ENCODE measurements at regions not wholly inside any gene's neighbourhood (a gene's known extent, or its start where the extent isn't known, plus 50 kb on each side); places are given as distances from the start of the nearest gene placed in this dataset.

GRCh38 chr15:95865330-95865739 lies 465.2 kb upstream of the NR2F2 start:
- DNase-seq, result no peak

GRCh38 chr15:95866711-95867440 lies 463.6 kb upstream of the NR2F2 start:
- no peak for DNase-seq

DNA sequence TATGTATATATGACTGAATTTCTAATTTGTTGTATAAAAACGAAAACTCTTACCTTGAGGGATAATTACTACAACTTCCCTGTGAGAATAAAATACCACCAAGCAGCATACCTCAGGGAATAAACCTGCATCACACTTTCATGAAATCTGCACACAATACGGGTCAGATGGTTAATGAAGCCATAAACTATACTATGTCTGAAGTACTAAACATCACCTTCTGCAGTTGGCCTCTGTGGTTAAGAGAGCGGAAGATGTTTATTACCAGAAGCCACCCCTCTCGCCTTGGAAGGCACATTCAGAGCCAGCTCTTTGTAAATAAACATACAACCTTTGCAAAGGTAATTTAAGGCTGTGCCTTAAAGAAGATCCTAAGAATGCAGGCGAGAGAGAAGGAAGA lies 462.1 kb upstream of the NR2F2 start:
- DNase-seq, result no peak

- DNase-seq, result no peak
These were observed 461.5 kb upstream of the NR2F2 start for GRCh38 chr15:95868970-95869369.

DNA sequence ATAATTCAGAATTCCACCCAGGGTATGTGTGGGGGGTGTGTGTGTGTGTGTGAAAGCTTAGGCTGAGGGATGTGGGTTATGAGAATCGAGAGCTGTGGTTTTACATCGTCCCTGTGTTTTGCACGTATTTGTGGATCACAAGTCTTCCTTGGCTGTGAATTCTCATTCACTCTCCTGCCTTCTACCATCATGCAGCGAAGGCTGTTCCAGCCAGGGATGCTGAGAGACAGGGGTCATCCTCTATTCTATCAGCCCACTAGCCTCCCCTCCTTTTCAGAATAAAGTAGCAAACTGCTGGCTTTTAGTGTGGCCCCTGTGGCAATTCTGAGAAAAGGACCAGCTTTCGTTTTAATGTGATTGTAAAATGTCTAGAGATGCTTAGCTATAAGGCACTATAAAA lies 460.6 kb upstream of the NR2F2 start:
- no peak for DNase-seq

GRCh38 chr15:95872366-95872771 lies 458.1 kb upstream of the NR2F2 start:
- DNase-seq, result no peak

DNA sequence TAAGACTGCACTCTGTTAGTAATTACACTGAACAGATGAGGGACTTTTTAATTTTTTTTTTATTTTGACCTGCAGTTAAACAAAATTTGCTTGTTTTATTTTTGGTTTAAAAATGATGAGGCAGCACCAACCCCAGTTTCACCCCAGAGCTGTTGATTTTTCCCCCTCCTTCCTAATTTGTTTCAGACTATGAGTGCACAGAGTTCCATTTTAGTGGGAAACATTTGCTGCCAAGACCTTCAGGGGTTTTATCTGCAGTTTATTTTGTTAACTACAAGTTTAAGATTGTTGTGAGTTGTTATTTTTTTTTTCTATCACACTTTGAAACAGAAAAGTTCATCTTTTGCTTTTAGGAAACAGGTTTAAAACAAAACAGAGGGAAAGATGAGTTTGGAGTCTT lies 455.9 kb upstream of the NR2F2 start:
- no peak for DNase-seq

GRCh38 chr15:95875121-95875643 lies 455.3 kb upstream of the NR2F2 start:
- no peak for DNase-seq

DNA sequence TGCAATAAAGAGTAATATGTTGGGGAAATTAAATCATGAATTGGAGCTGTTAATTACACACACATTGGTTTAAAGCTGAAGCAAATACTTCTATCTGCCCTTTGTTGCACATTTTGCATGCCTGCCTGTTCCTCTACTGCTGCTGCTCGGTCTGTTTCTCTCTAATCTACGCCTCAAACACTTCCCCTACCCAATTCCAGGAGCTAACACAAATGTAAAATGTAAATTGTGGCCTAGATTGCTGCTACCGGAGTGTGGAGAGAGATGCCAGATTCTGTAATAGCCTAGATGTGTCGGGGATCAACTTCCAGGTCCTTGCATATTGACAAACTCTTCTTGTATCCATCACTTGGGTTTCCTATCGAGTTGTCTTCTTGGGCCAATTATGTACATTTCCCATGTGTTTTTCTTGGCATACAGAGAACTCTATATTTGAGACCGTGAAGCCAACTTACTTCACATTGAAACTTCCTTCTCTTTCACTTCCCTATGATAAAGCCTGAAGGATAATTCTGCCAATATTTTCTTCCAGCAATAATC lies 450.4 kb upstream of the NR2F2 start:
- no peak for DNase-seq

- DNase-seq, result no peak
These were observed 449.9 kb upstream of the NR2F2 start for GRCh38 chr15:95880630-95881029.

DNA sequence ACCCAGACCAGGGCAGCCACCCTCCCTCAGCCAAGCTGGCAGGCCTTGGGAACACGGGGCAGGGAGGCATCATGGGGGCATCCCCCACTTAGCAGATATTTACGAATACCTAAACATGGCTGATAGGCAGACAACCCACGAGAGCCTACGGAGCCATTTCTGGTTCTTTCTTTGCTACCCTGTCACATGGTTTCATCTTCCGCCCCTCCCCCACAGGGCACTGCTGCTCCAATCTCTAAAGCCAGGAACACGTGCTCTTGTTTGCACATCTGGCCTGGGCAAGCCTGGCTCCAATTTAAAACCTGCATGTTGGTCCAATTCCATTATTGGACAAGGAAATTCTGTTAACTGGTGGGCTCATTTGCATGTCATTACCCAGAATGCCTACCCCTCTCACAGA lies 447.4 kb upstream of the NR2F2 start:
- DNase-seq, result no peak

GRCh38 chr15:95884276-95884675 lies 446.2 kb upstream of the NR2F2 start:
- DNase-seq, result no peak

- DNase-seq, result no peak
These were observed 442.7 kb upstream of the NR2F2 start for GRCh38 chr15:95887666-95888390.

DNA sequence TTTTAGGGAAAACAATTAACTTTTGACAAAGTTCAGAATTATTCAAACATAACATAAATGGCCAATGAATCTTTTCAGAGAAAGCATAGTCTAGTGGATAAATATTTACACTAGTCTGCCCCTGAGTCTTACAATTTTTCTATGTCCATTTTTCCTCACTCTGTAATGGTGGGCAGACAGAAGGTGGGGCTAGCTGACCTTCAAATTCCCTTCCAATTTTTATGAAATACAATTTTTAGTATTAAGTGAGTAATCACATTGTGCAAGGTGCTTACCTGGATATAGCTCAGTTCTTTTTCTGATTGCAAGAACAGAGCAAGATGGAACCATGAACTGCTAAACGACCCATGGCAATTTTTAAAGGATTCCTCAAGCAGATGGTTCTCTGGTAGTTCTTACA lies 441.7 kb upstream of the NR2F2 start:
- DNase-seq, result no peak

DNA sequence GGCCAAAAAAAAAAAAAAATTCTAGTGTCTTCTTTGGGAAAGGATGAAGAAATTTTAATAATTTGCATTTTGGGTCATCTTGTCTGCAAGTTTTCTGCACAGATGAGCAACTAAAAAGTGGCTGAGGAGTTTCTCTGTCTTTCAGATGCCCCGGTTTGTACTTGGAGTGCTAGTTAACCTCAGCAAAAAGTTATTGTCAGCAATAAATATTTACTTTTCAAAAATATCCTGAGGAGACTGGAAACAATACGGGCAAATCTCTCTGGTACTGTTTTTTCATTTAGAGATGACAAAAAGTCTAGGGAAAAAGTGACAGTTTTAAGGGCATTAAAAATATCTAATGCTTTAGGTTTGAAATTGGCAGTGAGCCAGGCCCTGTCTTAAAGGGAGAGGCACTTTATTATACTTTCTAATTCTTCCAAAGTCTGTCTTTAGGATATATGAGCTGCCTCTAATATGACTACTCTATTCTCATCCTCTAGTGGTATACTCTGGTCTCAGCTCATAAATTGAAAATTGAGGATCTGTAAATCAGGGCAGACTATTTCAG lies 436.0 kb upstream of the NR2F2 start:
- no peak for DNase-seq

DNA sequence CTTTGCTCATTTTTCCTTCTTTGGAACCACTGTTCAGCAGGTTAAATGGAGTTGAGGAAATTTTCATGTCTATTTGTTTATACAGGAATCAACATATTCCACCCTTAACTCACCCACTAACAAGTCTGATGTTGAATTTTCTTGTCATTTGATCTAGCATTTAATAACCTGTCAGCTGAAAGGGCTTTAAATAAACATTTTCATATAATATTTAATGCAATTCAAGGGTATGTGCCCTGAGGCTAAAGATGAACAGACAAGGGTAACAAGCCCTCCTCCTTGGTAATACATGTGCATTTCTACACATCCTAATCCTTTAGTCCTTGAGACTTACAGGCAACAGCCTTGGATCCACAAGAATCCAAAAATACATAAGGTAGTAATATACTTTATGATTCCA lies 435.0 kb upstream of the NR2F2 start:
- DNase-seq, result no peak

DNA sequence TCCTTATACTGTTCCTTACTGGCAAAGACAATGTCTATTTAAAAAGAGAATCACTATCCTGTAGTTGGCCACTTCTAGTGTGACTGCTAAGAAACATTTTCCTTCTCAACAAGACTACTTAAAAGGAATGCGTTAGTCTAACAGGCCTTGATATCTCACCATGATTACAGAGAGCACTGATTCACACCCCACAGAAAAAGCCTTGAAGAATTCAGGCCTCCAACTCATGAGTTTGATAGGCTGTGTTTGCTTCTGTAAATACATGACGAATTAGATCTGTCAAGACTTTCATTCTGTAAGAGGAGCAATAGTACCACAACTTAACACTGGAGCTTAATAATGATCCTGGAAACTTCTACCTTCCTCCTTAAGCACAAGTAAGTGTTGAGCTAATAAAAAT lies 432.8 kb upstream of the NR2F2 start:
- DNase-seq, result no peak

DNA sequence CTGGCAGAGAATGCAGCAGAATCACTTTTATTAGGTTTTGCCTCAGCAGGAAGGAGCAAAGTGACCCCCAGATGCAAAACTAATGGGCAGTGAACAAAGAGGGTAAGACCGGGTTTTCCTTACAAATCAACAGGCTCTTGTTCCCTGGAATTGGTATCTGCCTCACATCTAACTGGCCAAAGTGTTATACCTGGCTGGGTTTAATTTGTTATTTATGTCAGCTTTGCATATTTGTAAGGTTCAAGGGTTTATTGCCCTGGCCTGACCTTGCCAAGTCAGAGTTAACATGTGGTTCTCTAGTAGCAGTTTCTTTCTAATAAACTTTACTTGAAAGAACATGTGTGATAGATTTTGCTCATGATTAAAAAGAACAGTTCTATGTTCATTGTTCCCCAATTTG lies 431.7 kb upstream of the NR2F2 start:
- no peak for DNase-seq

GRCh38 chr15:95901271-95901670 lies 429.2 kb upstream of the NR2F2 start:
- no peak for DNase-seq

- DNase-seq, result no peak
These were observed 427.9 kb upstream of the NR2F2 start for GRCh38 chr15:95902606-95903005.

DNA sequence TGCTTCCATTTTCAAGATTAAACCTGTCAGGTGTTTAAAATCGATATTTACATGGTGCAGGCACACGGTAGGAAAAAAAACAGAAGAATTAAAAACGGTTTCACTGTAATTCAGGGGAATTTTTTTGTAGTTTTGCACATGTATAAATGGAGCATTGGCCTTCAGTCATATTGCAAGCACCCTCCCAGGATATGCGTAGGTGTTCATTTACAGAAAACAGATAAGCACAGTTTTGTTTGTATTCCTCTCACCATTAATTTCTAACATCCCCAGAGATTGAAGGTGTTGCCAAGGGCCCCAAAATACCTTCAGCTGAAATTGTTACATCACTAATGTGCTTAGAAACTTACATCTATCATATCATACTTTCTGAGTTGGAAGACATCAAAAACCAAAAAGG lies 427.1 kb upstream of the NR2F2 start:
- DNase-seq, result no peak

DNA sequence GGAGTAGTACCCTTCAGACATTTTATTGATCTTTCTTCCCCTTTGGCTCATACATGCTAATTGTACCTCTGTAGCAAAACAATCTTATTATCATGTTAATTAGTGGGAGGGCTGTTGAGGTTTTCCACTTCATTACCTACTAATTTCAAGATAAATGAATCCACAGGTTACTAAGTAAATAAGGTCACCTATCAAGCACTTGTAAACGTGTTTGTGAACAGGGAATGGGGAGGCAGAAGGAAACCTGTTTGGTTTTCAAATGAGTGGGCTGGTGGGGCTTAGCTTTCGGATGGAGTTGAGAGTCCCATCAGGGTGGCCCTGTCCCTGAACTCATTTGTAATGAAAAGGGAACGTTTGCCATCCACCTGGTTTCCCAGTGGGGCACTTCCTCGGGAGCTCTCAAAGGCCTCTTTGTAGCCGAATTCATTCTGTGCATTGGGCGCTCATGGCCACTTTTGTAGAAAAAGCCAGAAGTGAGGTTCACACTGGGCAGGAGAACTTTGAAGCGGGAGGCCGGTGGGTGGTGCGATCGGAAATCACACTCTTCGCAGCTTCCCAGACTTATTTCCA lies 419.8 kb upstream of the NR2F2 start:
- no peak for DNase-seq

DNA sequence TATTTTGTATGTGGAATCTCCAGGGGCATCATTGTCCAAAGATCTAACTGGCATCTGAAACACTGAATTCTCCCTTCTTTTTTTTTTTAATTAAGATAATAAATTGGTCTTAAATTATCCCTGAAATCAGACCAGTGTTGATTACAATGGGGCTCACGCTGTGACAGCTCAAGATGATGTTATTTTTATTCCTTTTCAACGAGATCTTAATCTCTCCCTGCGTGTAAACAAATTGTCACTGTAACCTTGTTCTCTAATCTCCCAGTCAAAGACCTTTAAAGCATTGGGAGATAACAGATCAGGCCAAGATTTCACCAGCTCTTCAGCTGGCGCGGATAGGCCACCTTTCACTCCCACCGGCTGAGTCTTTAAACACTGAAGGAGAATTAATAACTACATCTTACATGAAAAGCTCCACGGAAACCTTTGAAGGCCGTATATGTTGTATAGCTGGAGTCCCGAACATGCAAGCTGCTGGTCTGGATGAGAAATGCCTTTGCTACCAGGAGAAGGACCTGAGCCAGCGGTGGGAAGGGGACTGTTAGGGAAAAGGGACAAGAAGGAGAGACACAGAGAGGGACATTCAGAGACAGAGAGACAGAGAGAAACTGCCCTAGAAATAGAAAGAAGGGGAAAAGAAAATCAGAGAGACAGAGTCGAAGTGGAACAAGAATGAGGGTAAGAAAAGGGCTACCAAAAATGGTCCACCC lies 418.8 kb upstream of the NR2F2 start:
- no peak for DNase-seq
